Naive thymus-derived CD4-positive, alpha-beta T cell (primary cell): ENCODE measurements at regions not wholly inside any gene's neighbourhood (a gene's known extent, or its start where the extent isn't known, plus 50 kb on each side); places are given as distances from the start of the nearest gene placed in this dataset.

Source experiments
- ATAC-seq: fragments of 150-1000 bp; cut with Tn5 transposase; 2 replicates; pipeline ENCODE4 v1.10.0; 2021; ENCODE audit warnings: mild to moderate bottlenecking, moderate library complexity
- CTCF ChIA-PET: fragments of 350-600 bp; sonication (Branson Sonifier 250); formaldehyde crosslinking; loops from one replicate; lab custom pipeline; 2021; ENCODE audit warnings: antibody characterized with exemption; lab: Charles Lee
- POLR2A ChIA-PET: fragments of 350-600 bp; sonication (Branson Sonifier 250); formaldehyde crosslinking; loops from one replicate; lab custom pipeline; 2021; ENCODE audit warnings: antibody characterized with exemption, inconsistent platforms; lab: Charles Lee
- DNase-seq, 9 donors: peaks; one replicate each; pipeline versions ENCODE4 v3.0.0 to v3.0.0-alpha.2; 2020 to 2022; ENCODE audit warnings: mixed read lengths in 1 of 9
- H3K27ac ChIP-seq: one replicate; pipeline ENCODE4 v1.7.0; 2013; ENCODE audit warnings: mild to moderate bottlenecking, low read depth, low read length, moderate library complexity
- H3K27me3 ChIP-seq, 2 donors: one replicate each; pipeline ENCODE4 v1.7.0; 2013; ENCODE audit warnings: low read length in 2 of 2, mild to moderate bottlenecking in 2 of 2, moderate library complexity in 2 of 2; ENCODE audit not compliant: control insufficient read depth in 2 of 2, insufficient read depth in 2 of 2
- H3K36me3 ChIP-seq, 3 experiments: 1 replicate in 2 of 3; 2 replicates in 1 of 3; pipeline ENCODE4 v1.7.0; 2013; ENCODE audit warnings: low read length in 3 of 3, mild to moderate bottlenecking in 3 of 3, moderate library complexity in 1 of 3; ENCODE audit not compliant: insufficient read depth in 3 of 3, control insufficient read depth in 2 of 3
- H3K4me1 ChIP-seq, 2 donors: one replicate each; pipeline ENCODE4 v1.7.0; 2013; ENCODE audit warnings: low read length in 2 of 2, mild to moderate bottlenecking in 2 of 2, moderate library complexity in 1 of 2; ENCODE audit not compliant: control insufficient read depth in 2 of 2, insufficient read depth in 2 of 2
- H3K4me3 ChIP-seq: 2 replicates; pipeline ENCODE4 v1.7.0; 2013; ENCODE audit warnings: mild to moderate bottlenecking, low read length
- H3K9me3 ChIP-seq, 3 experiments: 1 replicate in 2 of 3; 2 replicates in 1 of 3; pipeline ENCODE4 v1.7.0; 2013; ENCODE audit warnings: low read length in 3 of 3; ENCODE audit not compliant: control insufficient read depth in 2 of 3
- H3K27ac Mint-ChIP-seq, 9 donors: one replicate each; pipeline ENCODE4 v1.8.0; 2020 to 2022; ENCODE audit warnings: mixed read lengths in 9 of 9, mild to moderate bottlenecking in 8 of 9, moderate library complexity in 5 of 9, inconsistent platforms in 2 of 9
- H3K27me3 Mint-ChIP-seq, 5 donors: one replicate each; pipeline ENCODE4 v1.8.0; 2021 to 2022; ENCODE audit warnings: mixed read lengths in 5 of 5, mild to moderate bottlenecking in 1 of 5
- H3K36me3 Mint-ChIP-seq, 5 donors: one replicate each; pipeline ENCODE4 v1.8.0; 2020 to 2022; ENCODE audit warnings: mixed read lengths in 5 of 5, mild to moderate bottlenecking in 3 of 5, inconsistent platforms in 1 of 5
- H3K4me1 Mint-ChIP-seq, 7 donors: one replicate each; pipeline ENCODE4 v1.8.0; 2020 to 2022; ENCODE audit warnings: mixed read lengths in 7 of 7, mild to moderate bottlenecking in 3 of 7, inconsistent platforms in 1 of 7
- H3K4me3 Mint-ChIP-seq, 10 donors: one replicate each; pipeline ENCODE4 v1.8.0; 2020 to 2022; ENCODE audit warnings: mild to moderate bottlenecking in 10 of 10, mixed read lengths in 10 of 10, moderate library complexity in 6 of 10, inconsistent platforms in 2 of 10
- H3K9me3 Mint-ChIP-seq, 11 donors: one replicate each; pipeline ENCODE4 v1.8.0; 2020 to 2022; ENCODE audit warnings: mixed read lengths in 11 of 11, mild to moderate bottlenecking in 4 of 11, inconsistent platforms in 1 of 11, moderate library complexity in 1 of 11
- intact Hi-C, 2 donors: fragments of 100-400 bp; cut with micrococcal nuclease; formaldehyde crosslinking; loops; one replicate each; pipeline ENCODE4 v1.15.1; 2023

DNA sequence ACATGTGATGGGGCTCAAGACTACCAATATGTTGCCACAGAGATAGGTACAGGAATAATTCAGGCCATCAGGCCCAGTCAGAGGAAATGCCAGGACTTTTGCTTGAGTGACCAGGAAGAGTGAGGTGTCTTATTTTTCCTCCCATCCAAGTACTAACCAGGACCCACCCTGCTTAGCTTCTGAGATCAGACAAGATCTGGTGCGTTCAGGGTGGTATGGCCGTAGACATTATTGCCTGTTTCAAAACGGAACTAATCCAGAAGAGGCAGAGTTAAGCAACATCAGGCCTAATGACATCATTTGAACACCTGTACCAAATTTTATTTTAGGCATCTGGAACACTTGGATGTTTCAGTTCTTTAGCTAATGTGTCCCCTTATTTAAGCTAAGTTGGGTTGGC, 205.5 kb upstream of the POU2AF2 start:
- Mint-ChIP-seq H3K36me3 (no peaks in the 10 kb centered on the region), H3K27ac (no peak overlapping the region), H3K9me3 (peaks cover 0 to 11% (median 1%) of the 10 kb centered on the region in 11 donors), H3K27me3 (peaks cover 0 to 15% (median 10%) of the 10 kb centered on the region in 5 donors), H3K4me1 (no peaks in the 10 kb centered on the region), H3K4me3 (no peak overlapping the region)
- no peaks in the 10 kb centered on the region for H3K9me3 ChIP-seq
- DNase-seq (no peak), ATAC-seq (no peak)
- no peaks in the 10 kb centered on the region for H3K27me3 ChIP-seq
- H3K36me3 ChIP-seq = no peaks in the 10 kb centered on the region
- no peaks in the 10 kb centered on the region for H3K4me1 ChIP-seq
- intact Hi-C loops = no loop called here
- H3K4me3 ChIP-seq = no peak overlapping the region
- ChIA-PET POLR2A (no interaction called here), CTCF (no interaction called here)
- no peak overlapping the region for H3K27ac ChIP-seq

DNA sequence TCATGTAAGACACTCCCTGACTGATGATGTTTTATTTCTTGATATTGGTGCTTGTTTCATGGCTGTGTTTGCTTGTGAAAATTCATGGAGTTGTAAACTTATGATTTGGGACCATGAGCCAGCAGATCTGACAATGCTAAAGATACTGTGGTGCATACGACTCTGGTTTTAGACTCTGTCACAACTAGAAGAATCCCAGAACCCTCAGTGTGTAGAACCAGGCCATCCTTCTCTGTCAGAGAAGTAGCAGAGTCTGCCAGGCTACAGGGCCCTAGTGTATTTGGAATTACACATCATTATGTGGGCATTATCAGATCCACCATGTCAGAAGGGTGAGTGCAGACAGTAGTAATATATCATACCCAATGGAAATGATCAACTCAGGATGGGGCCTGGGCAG, 209.8 kb upstream of the POU2AF2 start:
- H3K4me1 ChIP-seq = no peaks in the 10 kb centered on the region
- no peaks in the 10 kb centered on the region for H3K36me3 Mint-ChIP-seq
- intact Hi-C loops = no loop called here
- POLR2A ChIA-PET = no interaction called here
- peaks cover 0 to 21% (median 2%) of the 10 kb centered on the region in 11 donors for H3K9me3 Mint-ChIP-seq
- H3K27ac Mint-ChIP-seq = no peak overlapping the region
- H3K9me3 ChIP-seq = no peaks in the 10 kb centered on the region
- H3K27ac ChIP-seq = no peak overlapping the region
- CTCF ChIA-PET = no interaction called here
- no peaks in the 10 kb centered on the region for H3K36me3 ChIP-seq
- H3K27me3 ChIP-seq = no peaks in the 10 kb centered on the region
- H3K4me1 Mint-ChIP-seq = no peaks in the 10 kb centered on the region
- H3K4me3 Mint-ChIP-seq = no peak overlapping the region
- DNase-seq (no peak), ATAC-seq (no peak)
- H3K27me3 Mint-ChIP-seq = peaks cover 0 to 6% (median 0%) of the 10 kb centered on the region in 5 donors
- H3K4me3 ChIP-seq = no peak overlapping the region

DNA sequence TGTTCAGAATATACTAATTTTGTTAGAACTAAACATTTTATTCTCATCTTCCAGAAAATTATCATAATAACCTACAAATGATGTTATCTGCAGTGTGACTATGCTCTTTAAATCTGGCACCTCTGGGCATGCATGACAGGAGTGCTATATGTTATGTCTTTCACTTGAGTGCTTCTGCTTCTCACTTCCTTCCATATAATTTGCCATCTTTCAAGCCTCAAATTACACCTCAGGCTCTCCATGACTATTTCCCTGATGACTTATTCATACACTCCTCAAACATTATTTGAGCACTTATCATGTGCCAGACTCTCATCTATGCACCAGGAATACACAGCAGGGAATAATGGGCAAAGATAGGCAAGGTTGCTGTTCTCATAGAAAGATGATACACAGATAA, 219.3 kb upstream of the POU2AF2 start:
- no peaks in the 10 kb centered on the region for H3K27me3 ChIP-seq
- H3K27ac Mint-ChIP-seq = no peak overlapping the region
- intact Hi-C loops = no loop called here
- POLR2A ChIA-PET = no interaction called here
- peaks cover 2 to 42% (median 30%) of the 10 kb centered on the region in 5 donors for H3K27me3 Mint-ChIP-seq
- peaks cover 0 to 13% (median 0%) of the 10 kb centered on the region in 3 experiments for H3K9me3 ChIP-seq
- H3K4me1 ChIP-seq = no peaks in the 10 kb centered on the region
- no peaks in the 10 kb centered on the region for H3K36me3 ChIP-seq
- H3K4me1 Mint-ChIP-seq = no peaks in the 10 kb centered on the region
- H3K4me3 ChIP-seq = no peak overlapping the region
- no peak overlapping the region for H3K4me3 Mint-ChIP-seq
- peaks cover 0 to 39% (median 19%) of the 10 kb centered on the region in 11 donors for H3K9me3 Mint-ChIP-seq
- no peak overlapping the region for H3K27ac ChIP-seq
- no peak for ATAC-seq
- CTCF ChIA-PET = no interaction called here
- peaks cover 0 to 7% (median 0%) of the 10 kb centered on the region in 5 donors for H3K36me3 Mint-ChIP-seq
- DNase-seq = no peak

DNA sequence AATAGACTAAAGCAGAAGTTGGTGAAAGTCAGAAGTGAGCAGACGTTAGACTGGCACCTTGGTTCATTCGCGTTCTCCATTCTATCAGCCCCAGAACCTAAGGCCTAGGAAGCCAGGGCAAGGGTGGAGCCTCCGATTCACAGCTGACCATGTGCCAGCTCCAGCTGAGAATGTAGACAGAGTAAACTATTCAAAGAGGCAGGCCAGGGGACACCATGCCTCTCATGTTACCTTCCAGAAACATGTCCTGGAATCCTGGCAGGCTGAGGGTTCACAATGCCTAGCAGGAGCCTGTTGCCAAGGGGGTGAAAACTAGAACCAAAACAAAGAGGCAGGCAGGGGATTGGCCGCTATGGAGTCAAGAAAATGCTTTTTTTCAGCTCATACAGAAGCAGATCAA, 224.4 kb upstream of the POU2AF2 start:
- POLR2A ChIA-PET = no interaction called here
- Histone ChIP-seq H3K9me3 (no peaks in the 10 kb centered on the region), H3K27ac (no peak overlapping the region), H3K4me3 (no peak overlapping the region), H3K36me3 (no peaks in the 10 kb centered on the region), H3K27me3 (no peaks in the 10 kb centered on the region), H3K4me1 (no peaks in the 10 kb centered on the region)
- no peak overlapping the region for H3K27ac Mint-ChIP-seq
- no peaks in the 10 kb centered on the region for H3K36me3 Mint-ChIP-seq
- H3K4me1 Mint-ChIP-seq = peaks cover 0 to 6% (median 0%) of the 10 kb centered on the region in 7 donors
- intact Hi-C loops = no loop called here
- DNase-seq (no peak), ATAC-seq (no peak)
- H3K4me3 Mint-ChIP-seq = no peak overlapping the region
- peaks cover 0 to 4% (median 0%) of the 10 kb centered on the region in 11 donors for H3K9me3 Mint-ChIP-seq
- CTCF ChIA-PET = interaction anchor here (0.7 kb wide), 1 partner anchor 40 kb away, joined by 5 read pairs; no protein-coding TSS in a partner anchor
- H3K27me3 Mint-ChIP-seq = peaks cover 2 to 28% (median 19%) of the 10 kb centered on the region in 5 donors

DNA sequence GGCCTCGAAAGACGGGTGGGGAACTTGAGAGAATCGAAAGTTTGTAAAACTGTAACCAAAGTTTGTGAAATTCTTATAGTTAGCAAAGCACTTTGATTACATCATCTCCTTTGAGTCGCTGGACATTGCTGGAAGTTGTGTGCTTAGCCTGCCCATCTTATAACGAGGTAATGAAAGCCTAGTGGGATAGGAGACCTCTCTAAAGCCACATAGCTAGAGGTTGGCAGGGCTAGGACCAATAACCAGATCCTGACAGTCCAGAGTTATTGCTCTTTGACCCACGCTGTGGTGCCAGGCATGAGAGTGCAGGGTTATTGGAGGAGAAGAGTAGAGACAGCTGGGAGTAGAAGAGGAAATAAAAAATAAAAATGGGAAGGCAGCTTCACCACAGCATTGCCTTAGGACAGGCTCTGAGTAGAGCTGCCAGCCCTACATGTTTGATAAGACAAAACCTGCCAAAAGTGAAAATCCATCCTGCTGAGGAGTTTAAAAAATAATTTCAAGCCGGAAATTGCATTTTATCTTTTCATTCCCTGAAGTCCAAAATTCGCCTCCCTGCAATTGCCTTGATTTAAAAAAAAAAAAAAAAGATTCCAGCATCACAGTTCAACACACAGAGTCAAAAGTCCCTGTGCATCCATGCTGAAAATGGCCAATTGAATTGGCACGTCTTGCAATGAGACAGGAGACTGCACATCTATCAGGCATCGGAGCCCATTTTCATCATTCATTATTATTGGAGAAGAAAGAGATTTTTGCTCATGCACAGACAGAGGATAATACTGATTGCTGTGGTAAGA, 225.5 kb upstream of the POU2AF2 start:
- H3K4me3 Mint-ChIP-seq = no peak overlapping the region
- H3K27ac ChIP-seq = no peak overlapping the region
- CTCF ChIA-PET = no interaction called here
- H3K9me3 ChIP-seq = no peaks in the 10 kb centered on the region
- no peak overlapping the region for H3K27ac Mint-ChIP-seq
- H3K36me3 Mint-ChIP-seq = no peaks in the 10 kb centered on the region
- H3K27me3 Mint-ChIP-seq = peaks cover 2 to 28% (median 10%) of the 10 kb centered on the region in 5 donors
- no peaks in the 10 kb centered on the region for H3K36me3 ChIP-seq
- no peaks in the 10 kb centered on the region for H3K27me3 ChIP-seq
- H3K9me3 Mint-ChIP-seq = peaks cover 0 to 3% (median 0%) of the 10 kb centered on the region in 11 donors
- H3K4me1 Mint-ChIP-seq = peaks cover 0 to 6% (median 0%) of the 10 kb centered on the region in 7 donors
- ATAC-seq = peak; percentile 54
- intact Hi-C loops = no loop called here
- no peak for DNase-seq
- POLR2A ChIA-PET = no interaction called here
- no peak overlapping the region for H3K4me3 ChIP-seq
- H3K4me1 ChIP-seq = no peaks in the 10 kb centered on the region

DNA sequence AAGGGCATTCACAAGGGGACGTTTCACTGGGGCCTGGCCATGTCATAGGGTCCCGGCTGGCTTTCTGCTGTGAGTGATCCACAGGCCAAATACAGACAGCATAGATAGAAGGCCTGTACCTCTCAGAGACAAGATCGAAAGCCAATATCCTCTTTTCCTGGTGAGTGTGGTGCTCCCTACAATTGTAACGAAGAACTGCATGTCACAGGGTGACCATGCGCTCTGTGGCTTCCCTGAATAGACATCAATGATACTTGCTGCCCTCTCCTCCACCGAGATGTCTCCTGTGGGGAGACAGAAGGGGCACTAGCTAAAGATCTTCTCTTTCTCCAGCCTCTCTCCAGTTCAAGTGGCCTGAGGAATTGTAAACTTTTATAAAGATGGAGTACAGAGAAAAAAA, 226.1 kb upstream of the POU2AF2 start:
- Mint-ChIP-seq H3K36me3 (no peaks in the 10 kb centered on the region), H3K9me3 (peaks cover 0 to 2% (median 0%) of the 10 kb centered on the region in 11 donors), H3K27ac (no peak overlapping the region), H3K4me1 (peaks cover 0 to 6% (median 0%) of the 10 kb centered on the region in 7 donors), H3K27me3 (peaks cover 2 to 30% (median 7%) of the 10 kb centered on the region in 5 donors), H3K4me3 (no peak overlapping the region)
- ChIA-PET CTCF (no interaction called here), POLR2A (no interaction called here)
- no peak overlapping the region for H3K4me3 ChIP-seq
- DNase-seq (no peak), ATAC-seq (peak; percentile 51)
- H3K9me3 ChIP-seq = no peaks in the 10 kb centered on the region
- H3K27me3 ChIP-seq = no peaks in the 10 kb centered on the region
- intact Hi-C loops = no loop called here
- H3K4me1 ChIP-seq = no peaks in the 10 kb centered on the region
- H3K36me3 ChIP-seq = no peaks in the 10 kb centered on the region
- H3K27ac ChIP-seq = no peak overlapping the region

DNA sequence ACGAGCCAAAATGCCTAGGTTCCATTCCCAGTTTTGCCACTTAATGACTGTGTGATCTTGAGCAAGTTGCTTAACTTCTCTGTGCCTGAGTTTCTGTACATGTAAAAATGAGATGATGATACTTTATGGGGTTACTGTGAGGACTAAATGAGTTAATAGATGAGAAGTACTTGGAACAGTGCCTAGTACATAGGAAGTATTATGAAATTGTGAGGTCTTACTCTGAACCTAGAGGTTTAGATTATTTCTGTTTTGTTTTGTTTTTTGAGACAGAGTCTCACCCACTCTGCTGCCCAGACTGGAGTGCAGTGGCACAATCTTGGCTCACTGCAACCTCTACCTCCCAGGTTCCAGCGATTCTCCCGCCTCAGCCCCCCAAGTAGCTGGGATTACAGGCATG, 227.0 kb upstream of the POU2AF2 start:
- Mint-ChIP-seq H3K27me3 (peaks cover 0 to 34% (median 6%) of the 10 kb centered on the region in 5 donors), H3K27ac (no peak overlapping the region), H3K9me3 (peaks cover 0 to 2% (median 0%) of the 10 kb centered on the region in 11 donors), H3K4me1 (peaks cover 0 to 6% (median 0%) of the 10 kb centered on the region in 7 donors), H3K4me3 (no peak overlapping the region), H3K36me3 (no peaks in the 10 kb centered on the region)
- Histone ChIP-seq H3K9me3 (no peaks in the 10 kb centered on the region), H3K27me3 (no peaks in the 10 kb centered on the region), H3K27ac (no peak overlapping the region), H3K36me3 (no peaks in the 10 kb centered on the region), H3K4me3 (no peak overlapping the region), H3K4me1 (no peaks in the 10 kb centered on the region)
- ChIA-PET CTCF (no interaction called here), POLR2A (no interaction called here)
- no peak for ATAC-seq
- intact Hi-C loops = no loop called here
- no peak for DNase-seq
